Activated naive CD8-positive, alpha-beta T cell treated with anti-CD3 and anti-CD28 coated beads for 36 hours (primary cell): ENCODE measurements at regions not wholly inside any gene's neighbourhood (a gene's known extent, or its start where the extent isn't known, plus 50 kb on each side); places are given as distances from the start of the nearest gene placed in this dataset.
"Not testable (repeated sequence)": the region's sequence is repeated elsewhere in the genome, so short reads cannot be mapped to it uniquely, and the experiment has no call there.

Source experiments
- DNase-seq: peaks from one replicate; pipeline ENCODE4 v3.0.0; 2021
- H3K27ac Mint-ChIP-seq: one replicate; pipeline ENCODE4 v1.8.0; 2022; ENCODE audit warnings: mild to moderate bottlenecking, moderate library complexity, mixed read lengths
- H3K27me3 Mint-ChIP-seq: one replicate; pipeline ENCODE4 v1.8.0; 2022; ENCODE audit warnings: mild to moderate bottlenecking, mixed read lengths
- H3K36me3 Mint-ChIP-seq: one replicate; pipeline ENCODE4 v1.8.0; 2021; ENCODE audit warnings: mild to moderate bottlenecking, mixed read lengths
- H3K4me1 Mint-ChIP-seq: one replicate; pipeline ENCODE4 v1.8.0; 2021; ENCODE audit warnings: mixed read lengths
- H3K4me3 Mint-ChIP-seq: one replicate; pipeline ENCODE4 v1.8.0; 2022; ENCODE audit warnings: mild to moderate bottlenecking, moderate library complexity, mixed read lengths
- H3K9me3 Mint-ChIP-seq: one replicate; pipeline ENCODE4 v1.8.0; 2022; ENCODE audit warnings: mixed read lengths

DNA sequence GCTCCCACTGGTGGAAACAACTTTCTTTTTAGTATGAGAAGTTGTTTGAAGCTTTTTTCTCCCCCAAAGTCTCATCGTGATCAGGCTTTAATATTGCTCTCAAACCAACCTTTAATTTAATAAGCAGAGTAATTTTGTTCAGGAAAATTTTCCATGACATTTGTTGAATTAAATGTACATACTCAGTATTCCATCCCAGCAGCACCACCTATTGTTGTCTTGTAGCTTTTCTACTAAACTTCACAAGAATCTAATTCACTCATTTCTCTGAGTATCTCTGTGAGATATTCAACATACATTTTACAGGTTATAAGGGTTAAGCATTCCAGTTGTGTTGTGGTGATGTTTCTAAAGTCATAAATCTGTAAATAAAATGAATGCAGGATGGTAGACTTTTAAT lies 218.3 kb upstream of the HAND2 start:
- Mint-ChIP-seq H3K27me3 (peaks cover 4% of the 10 kb centered on the region), H3K4me3 (no peak overlapping the region), H3K9me3 (no peaks in the 10 kb centered on the region), H3K36me3 (no peaks in the 10 kb centered on the region), H3K4me1 (no peaks in the 10 kb centered on the region), H3K27ac (no peak overlapping the region)
- DNase-seq, result no peak

DNA sequence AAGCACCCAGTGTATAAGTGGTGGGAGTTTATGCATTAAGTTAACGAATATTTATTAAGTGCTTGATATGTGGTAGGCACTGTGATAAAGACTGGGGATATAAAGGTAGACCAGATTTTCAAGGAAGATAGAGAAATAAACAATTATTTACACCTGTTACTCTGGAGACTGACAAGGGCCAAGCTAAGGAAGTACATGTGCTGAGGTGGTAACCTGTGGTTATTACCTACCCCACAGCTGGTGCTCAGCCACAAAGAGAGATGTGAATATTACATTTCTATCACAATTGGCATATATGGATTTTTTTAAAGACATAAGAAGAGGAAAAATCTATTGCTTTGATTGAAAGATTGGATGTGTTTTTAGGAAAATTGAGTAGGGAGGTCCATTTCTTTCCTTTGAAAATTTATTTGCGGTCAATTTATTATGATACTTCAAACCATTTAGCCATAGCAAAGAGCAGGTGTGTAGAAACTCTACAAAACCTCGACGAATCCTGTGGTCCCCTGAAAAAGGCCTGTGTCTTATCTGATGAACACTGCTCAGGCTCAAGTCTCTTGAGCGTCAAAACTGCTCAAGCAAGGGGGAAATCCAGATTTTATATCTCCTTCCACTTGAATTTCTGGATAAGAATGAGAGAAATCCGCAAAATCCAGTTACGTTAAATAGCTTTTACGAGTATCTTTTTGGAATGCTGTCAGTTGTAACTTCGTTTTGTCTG lies 217.7 kb upstream of the HAND2 start:
- H3K27me3 Mint-ChIP-seq, result peaks cover 4% of the 10 kb centered on the region
- H3K9me3 Mint-ChIP-seq, result no peaks in the 10 kb centered on the region
- no peak overlapping the region for H3K27ac Mint-ChIP-seq
- no peak overlapping the region for H3K4me3 Mint-ChIP-seq
- DNase-seq, result no peak
- no peaks in the 10 kb centered on the region for H3K4me1 Mint-ChIP-seq
- no peaks in the 10 kb centered on the region for H3K36me3 Mint-ChIP-seq

DNA sequence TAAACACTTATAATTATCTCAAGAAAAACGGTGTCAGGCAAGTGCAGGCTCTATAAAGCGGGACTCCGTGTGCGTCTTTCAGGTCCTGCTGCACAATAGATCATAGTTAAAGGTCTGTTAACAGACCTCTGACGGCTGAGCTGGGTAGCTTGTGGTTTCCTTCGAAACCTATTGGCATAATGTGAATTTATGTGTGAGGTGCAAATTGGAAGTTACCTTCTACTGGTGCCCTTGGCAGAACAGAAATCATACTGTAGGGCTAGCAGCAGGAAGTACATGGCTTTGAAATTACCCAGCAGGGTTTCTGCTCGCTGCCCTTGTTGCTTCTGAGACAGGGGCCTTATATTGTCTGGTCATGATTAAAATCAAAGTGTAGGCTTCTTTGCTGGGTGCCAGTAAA lies 216.4 kb upstream of the HAND2 start:
- Mint-ChIP-seq H3K9me3 (no peaks in the 10 kb centered on the region), H3K27me3 (peaks cover 4% of the 10 kb centered on the region), H3K27ac (no peak overlapping the region), H3K4me1 (no peaks in the 10 kb centered on the region), H3K4me3 (no peak overlapping the region), H3K36me3 (no peaks in the 10 kb centered on the region)
- DNase-seq, result no peak

DNA sequence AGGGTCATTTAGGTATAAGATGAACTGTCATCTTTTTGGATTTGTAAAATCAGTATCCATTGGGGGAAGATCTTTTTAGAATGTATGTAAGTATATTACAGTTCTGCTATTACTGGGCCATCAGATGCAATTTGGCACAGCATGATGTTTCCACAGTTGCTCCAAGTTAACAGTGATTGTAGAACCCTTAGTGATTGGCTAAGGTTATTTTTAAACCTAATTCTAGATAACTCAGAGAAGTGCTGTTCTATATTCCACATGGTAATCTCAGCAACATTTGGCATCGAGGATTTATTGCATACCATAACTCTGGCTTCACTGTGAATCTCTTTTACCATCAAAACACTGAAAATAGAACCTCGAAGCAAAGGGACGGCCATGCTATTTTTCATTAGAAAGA lies 215.7 kb upstream of the HAND2 start:
- H3K4me1 Mint-ChIP-seq, result no peaks in the 10 kb centered on the region
- H3K36me3 Mint-ChIP-seq, result no peaks in the 10 kb centered on the region
- no peak overlapping the region for H3K27ac Mint-ChIP-seq
- H3K9me3 Mint-ChIP-seq, result no peaks in the 10 kb centered on the region
- DNase-seq, result no peak
- H3K27me3 Mint-ChIP-seq, result no peaks in the 10 kb centered on the region
- no peak overlapping the region for H3K4me3 Mint-ChIP-seq

DNA sequence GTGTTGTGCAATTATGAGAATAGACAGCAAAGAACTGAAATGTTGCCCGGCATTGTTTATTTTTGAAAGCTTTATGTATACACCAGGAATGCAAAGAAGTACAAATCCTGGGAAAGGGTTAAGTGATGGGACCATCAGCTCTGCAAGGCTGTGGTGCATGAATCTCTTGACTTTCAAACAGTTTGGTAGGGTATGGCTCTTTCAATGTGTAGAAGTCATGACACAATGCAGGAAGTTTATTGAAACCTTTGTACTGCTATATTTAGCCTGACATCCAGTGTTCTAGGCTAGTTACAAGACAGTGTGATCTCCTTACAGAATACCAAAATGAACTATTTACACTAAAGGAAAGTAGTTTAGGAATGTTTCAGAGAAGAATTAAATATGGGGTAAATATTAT lies 206.8 kb upstream of the HAND2 start:
- H3K4me3 Mint-ChIP-seq, result no peak overlapping the region
- H3K4me1 Mint-ChIP-seq, result no peaks in the 10 kb centered on the region
- no peak overlapping the region for H3K27ac Mint-ChIP-seq
- no peak for DNase-seq
- H3K36me3 Mint-ChIP-seq, result no peaks in the 10 kb centered on the region
- no peaks in the 10 kb centered on the region for H3K27me3 Mint-ChIP-seq
- H3K9me3 Mint-ChIP-seq, result no peaks in the 10 kb centered on the region

DNA sequence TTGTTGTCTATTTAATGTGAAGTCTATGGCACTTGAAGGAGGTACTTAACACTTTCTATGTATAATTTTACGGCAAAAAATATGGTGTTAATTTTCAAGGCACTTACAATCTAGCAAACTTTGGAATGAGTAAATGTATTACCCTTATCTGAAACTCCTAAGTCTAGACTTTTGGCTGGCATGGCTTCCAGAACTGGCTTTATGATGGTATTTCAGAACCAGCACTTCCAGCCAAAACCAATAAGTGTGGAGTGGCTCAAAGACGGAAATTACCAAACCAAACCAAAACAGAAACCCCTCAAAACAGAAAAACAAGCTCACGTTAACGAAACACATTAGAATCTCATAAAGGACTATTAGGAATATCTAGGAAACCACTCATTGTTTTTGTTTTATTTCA lies 205.6 kb upstream of the HAND2 start:
- no peak overlapping the region for H3K4me3 Mint-ChIP-seq
- no peaks in the 10 kb centered on the region for H3K4me1 Mint-ChIP-seq
- DNase-seq, result no peak
- no peaks in the 10 kb centered on the region for H3K36me3 Mint-ChIP-seq
- H3K27ac Mint-ChIP-seq, result no peak overlapping the region
- H3K27me3 Mint-ChIP-seq, result no peaks in the 10 kb centered on the region
- H3K9me3 Mint-ChIP-seq, result no peaks in the 10 kb centered on the region

DNA sequence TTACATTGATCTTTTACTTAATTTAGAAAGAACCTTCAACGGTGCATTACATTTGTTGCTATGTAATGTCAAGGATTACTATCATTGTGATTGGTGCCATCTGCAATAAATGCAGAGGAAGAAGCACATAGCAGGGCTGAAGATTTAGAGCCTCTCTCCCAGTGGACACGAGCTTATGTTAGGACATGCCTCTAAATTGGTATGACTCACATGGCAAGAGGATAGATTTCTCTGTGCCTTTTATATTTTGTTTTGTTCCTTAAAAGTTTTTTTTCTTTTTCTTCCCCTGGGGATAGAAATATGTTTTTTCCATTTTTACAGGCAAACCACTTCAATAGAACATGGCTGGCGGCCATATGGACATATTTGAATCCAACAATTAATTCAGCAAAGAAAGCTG lies 205.0 kb upstream of the HAND2 start:
- Mint-ChIP-seq H3K4me1 (no peaks in the 10 kb centered on the region), H3K4me3 (no peak overlapping the region), H3K27me3 (no peaks in the 10 kb centered on the region), H3K9me3 (no peaks in the 10 kb centered on the region), H3K36me3 (no peaks in the 10 kb centered on the region), H3K27ac (no peak overlapping the region)
- no peak for DNase-seq

DNA sequence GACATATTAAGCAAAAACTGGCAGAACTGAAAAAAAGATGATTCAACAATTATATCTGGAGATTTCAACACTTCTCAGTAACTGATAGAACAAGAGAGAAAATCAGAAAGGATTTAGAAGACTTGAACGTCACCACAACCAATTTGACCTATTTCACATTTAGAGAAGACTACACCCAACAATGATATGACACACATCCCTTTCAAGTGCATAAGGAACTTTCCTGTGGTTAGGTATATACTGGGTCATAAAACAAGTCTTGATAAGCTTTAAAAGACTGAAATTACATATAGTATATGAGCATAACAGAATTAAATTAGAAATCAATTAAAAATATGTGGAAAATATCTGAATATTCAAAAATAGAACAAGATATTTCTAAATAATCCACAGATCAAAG lies 201.2 kb upstream of the HAND2 start:
- DNase-seq, result no peak
- peaks cover 7% of the 10 kb centered on the region for H3K9me3 Mint-ChIP-seq
- H3K4me1 Mint-ChIP-seq, result no peaks in the 10 kb centered on the region
- H3K36me3 Mint-ChIP-seq, result no peaks in the 10 kb centered on the region
- H3K27ac Mint-ChIP-seq, result no peak overlapping the region
- no peak overlapping the region for H3K4me3 Mint-ChIP-seq
- H3K27me3 Mint-ChIP-seq, result peaks cover 3% of the 10 kb centered on the region

DNA sequence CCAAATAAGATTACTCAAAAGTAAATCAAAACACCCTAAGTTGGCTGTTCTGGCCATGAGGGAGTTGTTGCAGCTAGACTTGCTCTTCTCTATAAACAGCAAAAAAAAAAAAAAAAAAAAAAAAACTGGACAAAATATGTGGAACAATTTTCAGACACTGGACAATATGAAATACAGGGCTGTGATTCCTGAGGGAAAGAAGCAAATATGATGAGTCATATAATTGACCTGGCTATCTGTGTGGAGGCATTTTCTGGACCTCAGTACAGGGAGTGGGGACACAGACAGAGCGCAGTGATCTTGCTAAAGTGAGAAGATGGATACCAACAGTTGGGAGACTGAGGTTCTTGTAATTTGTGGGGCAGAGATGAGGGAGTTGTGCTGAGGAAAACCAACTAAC lies 192.0 kb upstream of the HAND2 start:
- Mint-ChIP-seq H3K4me3 (no peak overlapping the region), H3K27me3 (peaks cover 3% of the 10 kb centered on the region), H3K4me1 (no peaks in the 10 kb centered on the region), H3K27ac (no peak overlapping the region), H3K36me3 (no peaks in the 10 kb centered on the region), H3K9me3 (peaks cover 23% of the 10 kb centered on the region)
- no peak for DNase-seq

DNA sequence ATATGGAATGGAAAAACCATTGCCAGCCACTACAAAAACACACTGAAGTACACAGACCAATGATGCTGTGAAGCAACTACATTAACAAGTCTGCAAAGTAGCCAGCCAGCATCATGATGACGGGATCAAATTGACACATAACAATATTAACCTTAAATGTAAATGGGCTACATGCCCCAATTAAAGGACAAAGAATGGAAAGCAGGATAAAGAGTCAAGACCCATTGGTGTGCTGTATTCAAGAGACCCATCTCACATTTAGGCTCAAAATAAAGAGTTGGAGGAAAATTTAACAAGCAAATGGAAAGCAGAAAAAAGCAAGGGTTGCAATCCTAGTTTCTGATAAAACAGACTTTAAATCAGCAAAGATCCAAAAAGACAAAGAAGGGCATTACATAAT lies 188.5 kb upstream of the HAND2 start:
- H3K4me1 Mint-ChIP-seq, H3K27ac Mint-ChIP-seq, H3K4me3 Mint-ChIP-seq, H3K27me3 Mint-ChIP-seq, DNase-seq, H3K36me3 Mint-ChIP-seq: not testable (repeated sequence)
- H3K9me3 Mint-ChIP-seq, result peaks cover 19% of the 10 kb centered on the region

DNA sequence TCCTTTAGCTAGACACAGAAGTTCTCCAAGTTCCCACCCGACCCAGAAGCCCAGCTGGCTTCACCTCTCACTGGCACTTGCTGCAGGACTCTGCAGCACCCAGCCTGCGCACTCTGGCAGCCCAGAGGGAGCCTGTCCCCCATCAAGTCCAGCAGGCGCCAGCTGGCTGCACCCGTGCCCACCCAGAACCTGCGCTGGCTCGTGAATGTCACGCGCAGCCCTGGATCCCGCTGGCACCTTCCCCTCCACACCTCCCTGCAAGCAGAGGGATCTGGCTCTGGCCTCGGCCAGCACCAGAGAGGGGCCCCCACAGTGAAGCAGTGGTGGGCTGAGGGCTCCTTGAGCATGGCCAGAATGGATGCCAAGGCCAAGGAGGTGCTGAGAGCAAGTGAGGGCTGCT lies 187.6 kb upstream of the HAND2 start:
- no peak for DNase-seq
- no peak overlapping the region for H3K27ac Mint-ChIP-seq
- no peaks in the 10 kb centered on the region for H3K4me1 Mint-ChIP-seq
- H3K36me3 Mint-ChIP-seq, result no peaks in the 10 kb centered on the region
- H3K27me3 Mint-ChIP-seq, result no peaks in the 10 kb centered on the region
- peaks cover 19% of the 10 kb centered on the region for H3K9me3 Mint-ChIP-seq
- H3K4me3 Mint-ChIP-seq, result no peak overlapping the region

DNA sequence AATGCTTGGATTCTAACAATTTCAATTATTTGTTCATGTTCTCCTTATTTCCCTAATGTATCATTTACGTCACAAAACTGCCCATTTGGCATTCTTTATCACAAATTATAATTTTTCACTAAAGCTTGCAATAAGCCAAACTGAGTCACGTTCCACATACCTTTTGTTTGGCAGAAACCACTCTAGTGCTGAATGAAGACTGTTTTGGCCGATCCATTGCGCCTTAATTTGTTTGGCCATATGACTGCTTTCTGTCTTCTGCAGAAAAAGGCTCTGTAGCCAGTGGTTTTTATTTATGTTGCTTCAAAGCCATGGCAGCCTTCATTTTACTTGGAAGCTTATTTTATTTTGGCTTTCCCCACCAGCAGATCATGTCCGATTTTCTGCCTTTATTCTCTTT lies 184.4 kb upstream of the HAND2 start:
- no peak overlapping the region for H3K27ac Mint-ChIP-seq
- H3K27me3 Mint-ChIP-seq, result no peaks in the 10 kb centered on the region
- peaks cover 14% of the 10 kb centered on the region for H3K9me3 Mint-ChIP-seq
- no peak for DNase-seq
- H3K36me3 Mint-ChIP-seq, result no peaks in the 10 kb centered on the region
- H3K4me1 Mint-ChIP-seq, result no peaks in the 10 kb centered on the region
- no peak overlapping the region for H3K4me3 Mint-ChIP-seq

DNA sequence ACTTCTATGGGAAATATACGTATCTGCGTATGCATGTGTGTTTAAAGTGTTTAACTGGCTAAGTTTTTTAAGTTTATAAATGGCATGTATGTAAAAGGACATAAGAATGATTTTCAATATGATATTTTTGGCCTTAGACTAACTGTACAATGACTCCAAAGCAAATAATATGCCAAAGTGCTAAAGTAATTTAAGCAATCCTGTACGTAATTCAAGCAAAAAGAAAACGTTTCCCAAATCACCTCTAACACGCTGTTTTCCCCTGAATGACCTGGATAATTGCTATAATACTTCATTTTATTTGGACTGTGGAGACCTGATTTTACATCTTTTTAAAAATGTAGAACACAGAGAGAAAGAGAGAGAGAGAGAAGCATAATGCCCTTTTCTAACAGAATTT lies 183.0 kb upstream of the HAND2 start:
- Mint-ChIP-seq H3K36me3 (no peaks in the 10 kb centered on the region), H3K27ac (no peak overlapping the region), H3K27me3 (no peaks in the 10 kb centered on the region), H3K4me1 (no peaks in the 10 kb centered on the region), H3K4me3 (no peak overlapping the region), H3K9me3 (peaks cover 3% of the 10 kb centered on the region)
- no peak for DNase-seq

DNA sequence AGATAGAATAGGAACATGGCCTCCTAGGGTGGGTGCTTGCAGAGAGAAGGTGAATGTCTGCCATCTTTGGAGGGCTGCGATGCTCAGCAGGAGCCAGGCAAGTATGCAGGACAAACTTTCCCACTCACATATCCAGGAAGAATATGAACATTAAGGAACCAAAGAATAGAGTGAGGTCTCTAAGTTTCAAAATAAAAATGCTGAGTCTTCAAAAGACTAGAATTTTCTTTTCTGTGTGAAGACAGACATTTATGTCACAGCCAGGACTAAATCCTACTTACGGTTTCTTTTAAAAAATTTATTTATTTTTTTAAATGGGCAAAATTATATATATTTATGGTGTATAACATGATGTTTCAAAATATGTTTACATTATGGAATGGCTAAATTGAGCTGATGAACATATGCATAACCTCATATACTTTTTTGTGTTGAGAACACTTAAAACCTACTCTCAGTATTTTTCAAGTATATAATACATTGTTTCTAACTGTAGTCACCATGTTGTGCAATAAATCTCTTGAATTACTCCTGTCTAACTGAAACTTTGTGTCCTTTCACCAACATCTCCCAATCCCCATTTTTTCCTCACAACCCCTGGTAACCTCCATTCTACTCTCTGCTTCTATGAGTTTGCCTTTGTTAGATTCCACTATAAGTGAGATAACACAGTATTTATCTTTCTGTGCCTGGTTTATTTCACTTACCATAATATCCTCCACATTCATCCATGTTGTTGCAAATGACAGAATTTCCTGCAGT lies 177.8 kb upstream of the HAND2 start:
- DNase-seq, result no peak
- Mint-ChIP-seq H3K27ac (no peak overlapping the region), H3K9me3 (no peaks in the 10 kb centered on the region), H3K27me3 (no peaks in the 10 kb centered on the region), H3K4me3 (no peak overlapping the region), H3K4me1 (no peaks in the 10 kb centered on the region), H3K36me3 (no peaks in the 10 kb centered on the region)

DNA sequence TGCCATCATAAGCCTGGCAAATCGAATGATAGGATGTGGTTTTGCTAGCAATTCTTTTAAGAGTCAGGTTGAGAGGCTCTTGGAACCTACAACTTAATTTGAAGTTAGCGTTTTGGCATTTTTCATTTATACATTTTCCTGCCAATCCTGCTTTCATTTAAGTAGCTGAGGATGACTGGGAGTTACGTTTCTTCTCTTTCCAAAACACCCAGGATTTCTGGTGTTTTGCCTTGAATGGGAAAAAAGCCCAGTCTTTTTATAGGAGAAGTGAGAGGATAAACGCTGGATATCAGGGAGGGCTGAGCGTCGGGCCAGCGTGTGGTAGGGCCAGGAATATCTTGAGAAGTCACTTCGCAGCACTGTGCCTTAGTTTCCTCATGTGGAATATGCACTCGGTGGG lies 174.2 kb upstream of the HAND2 start:
- H3K36me3 Mint-ChIP-seq, result no peaks in the 10 kb centered on the region
- no peaks in the 10 kb centered on the region for H3K9me3 Mint-ChIP-seq
- DNase-seq, result no peak
- no peak overlapping the region for H3K27ac Mint-ChIP-seq
- no peak overlapping the region for H3K4me3 Mint-ChIP-seq
- H3K27me3 Mint-ChIP-seq, result no peaks in the 10 kb centered on the region
- H3K4me1 Mint-ChIP-seq, result no peaks in the 10 kb centered on the region

DNA sequence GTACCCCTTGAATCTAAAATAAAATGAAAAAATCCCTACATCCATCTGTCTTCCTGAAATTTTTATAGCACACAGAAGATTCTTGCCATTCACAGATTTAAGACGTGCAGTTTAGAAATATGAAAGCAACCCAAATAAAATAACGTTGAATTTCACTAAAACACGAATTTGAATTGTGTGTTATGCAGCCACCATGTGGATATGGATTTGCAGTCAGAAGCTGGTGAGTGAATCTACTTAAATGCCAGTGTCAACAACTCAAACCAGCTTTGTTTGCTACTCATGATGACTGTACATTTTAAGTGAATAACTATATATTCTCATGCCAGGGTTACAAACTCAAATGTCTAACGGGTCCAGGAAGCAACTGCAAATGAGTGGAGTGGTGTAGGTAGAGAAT lies 173.0 kb upstream of the HAND2 start:
- Mint-ChIP-seq H3K27me3 (no peaks in the 10 kb centered on the region), H3K4me1 (no peaks in the 10 kb centered on the region), H3K36me3 (no peaks in the 10 kb centered on the region), H3K9me3 (no peaks in the 10 kb centered on the region), H3K27ac (no peak overlapping the region), H3K4me3 (no peak overlapping the region)
- no peak for DNase-seq
